HL-60 (cell line): ENCODE measurements at regions not wholly inside any gene's neighbourhood (a gene's known extent, or its start where the extent isn't known, plus 50 kb on each side); places are given as distances from the start of the nearest gene placed in this dataset.

ENCODE experiments used
- GABPA ChIP-seq: IDR thresholded peaks from 2 replicates; pipeline ENCODE4 v1.6.1; 2012; ENCODE audit warnings: low read depth
- POLR2AphosphoS5 ChIP-seq: IDR thresholded peaks from 2 replicates; pipeline ENCODE4 v1.6.1; 2012; ENCODE audit warnings: low read depth
- TF ChIP-seq, protein P1 (sequence below): IDR thresholded peaks from one replicate; pipeline ENCODE4 v1.5.1; 2011; ENCODE audit warnings: low read length, control low read depth, inconsistent platforms; ENCODE audit not compliant: insufficient read depth

DNA sequence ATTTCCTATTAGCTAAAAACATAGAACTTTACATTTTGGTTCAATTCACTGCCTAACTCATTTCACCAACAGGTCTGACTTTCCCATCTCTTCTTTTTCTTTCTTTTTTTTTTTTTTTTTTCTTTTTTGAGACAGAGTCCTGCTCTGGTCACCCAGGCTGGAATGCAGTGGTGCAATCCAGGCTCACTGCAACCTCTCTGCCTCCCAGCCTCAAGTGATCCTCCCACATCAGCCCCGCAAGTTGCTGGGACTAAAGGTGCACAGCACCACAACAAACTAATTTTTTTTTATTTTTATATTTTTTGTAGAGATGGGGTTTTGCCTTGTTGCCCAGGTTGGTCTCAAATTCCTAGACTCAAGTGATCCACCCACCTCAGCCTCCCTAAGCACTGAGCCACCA lies 57.8 kb upstream of the HNRNPA3 start:
- TF ChIP-seq, protein P1, sequence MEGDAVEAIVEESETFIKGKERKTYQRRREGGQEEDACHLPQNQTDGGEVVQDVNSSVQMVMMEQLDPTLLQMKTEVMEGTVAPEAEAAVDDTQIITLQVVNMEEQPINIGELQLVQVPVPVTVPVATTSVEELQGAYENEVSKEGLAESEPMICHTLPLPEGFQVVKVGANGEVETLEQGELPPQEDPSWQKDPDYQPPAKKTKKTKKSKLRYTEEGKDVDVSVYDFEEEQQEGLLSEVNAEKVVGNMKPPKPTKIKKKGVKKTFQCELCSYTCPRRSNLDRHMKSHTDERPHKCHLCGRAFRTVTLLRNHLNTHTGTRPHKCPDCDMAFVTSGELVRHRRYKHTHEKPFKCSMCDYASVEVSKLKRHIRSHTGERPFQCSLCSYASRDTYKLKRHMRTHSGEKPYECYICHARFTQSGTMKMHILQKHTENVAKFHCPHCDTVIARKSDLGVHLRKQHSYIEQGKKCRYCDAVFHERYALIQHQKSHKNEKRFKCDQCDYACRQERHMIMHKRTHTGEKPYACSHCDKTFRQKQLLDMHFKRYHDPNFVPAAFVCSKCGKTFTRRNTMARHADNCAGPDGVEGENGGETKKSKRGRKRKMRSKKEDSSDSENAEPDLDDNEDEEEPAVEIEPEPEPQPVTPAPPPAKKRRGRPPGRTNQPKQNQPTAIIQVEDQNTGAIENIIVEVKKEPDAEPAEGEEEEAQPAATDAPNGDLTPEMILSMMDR: no peak
- TF ChIP-seq POLR2AphosphoS5 (no peak), GABPA (no peak)
